Fibroblast of villous mesenchyme (primary cell): ENCODE measurements at regions not wholly inside any gene's neighbourhood (a gene's known extent, or its start where the extent isn't known, plus 50 kb on each side); places are given as distances from the start of the nearest gene placed in this dataset.

Experiments used
- DNase-seq: peaks from one replicate; pipeline ENCODE4 v3.0.0-alpha.2; 2010; ENCODE audit warnings: low read depth
- H3K4me3 ChIP-seq: 2 replicates; pipeline ENCODE4 v1.5.1; 2011; ENCODE audit warnings: low read depth, mild to moderate bottlenecking, low read length
- CTCF ChIP-seq: IDR thresholded peaks from 2 replicates; pipeline ENCODE4 v1.5.1; 2012; ENCODE audit warnings: low read depth, mild to moderate bottlenecking, low read length; ENCODE audit not compliant: insufficient read depth

GRCh38 chr13:105914291-105915036 lies 621.0 kb downstream of the EFNB2 start:
- no peak overlapping the region for H3K4me3 ChIP-seq
- no peak for TF ChIP-seq CTCF

GRCh38 chr13:105908586-105908985 lies 626.9 kb downstream of the EFNB2 start:
- H3K4me3 ChIP-seq: no peak overlapping the region
- TF ChIP-seq CTCF: no peak
- DNase-seq: no peak

More at GRCh38 chr13:105914291-105915036, 621.0 kb downstream of the EFNB2 start:
- peak; percentile 83 for DNase-seq

GRCh38 chr13:105907319-105908019 lies 628.0 kb downstream of the EFNB2 start:
- no peak for TF ChIP-seq CTCF
- DNase-seq: no peak
- no peak overlapping the region for H3K4me3 ChIP-seq

GRCh38 chr13:105906746-105907145 lies 628.7 kb downstream of the EFNB2 start:
- TF ChIP-seq CTCF: no peak
- H3K4me3 ChIP-seq: no peak overlapping the region
- DNase-seq: no peak

- H3K4me3 ChIP-seq: no peak overlapping the region
- no peak for TF ChIP-seq CTCF
- DNase-seq: no peak
Measured at GRCh38 chr13:105904034-105904742, 631.3 kb downstream of the EFNB2 start.

- DNase-seq: peak; percentile 19
- no peak for TF ChIP-seq CTCF
- H3K4me3 ChIP-seq: no peak overlapping the region
Measured at GRCh38 chr13:105902396-105902795, 633.1 kb downstream of the EFNB2 start.
